Heart left ventricle (tissue), 16 donors: ENCODE measurements at regions not wholly inside any gene's neighbourhood (a gene's known extent, or its start where the extent isn't known, plus 50 kb on each side); places are given as distances from the start of the nearest gene placed in this dataset.

ENCODE experiments used
- ATAC-seq, 4 donors: fragments of 200-7000 bp; cut with Tn5 transposase; one replicate each; pipeline ENCODE4 v1.9.1; 2020 to 2022; ENCODE audit warnings: moderate library complexity in 4 of 4, mild to moderate bottlenecking in 3 of 4, moderate number of reproducible peaks in 1 of 4
- DNase-seq, 5 donors: peaks; one replicate each; pipeline ENCODE4 v3.0.0-alpha.2; 2020
- H3K27ac ChIP-seq, 12 donors: fragments of 200-600 bp; sonication (generic) in 4 of 12; one replicate each; pipeline versions ENCODE4 v1.5.0 to v1.8.0; 2016 to 2022; ENCODE audit warnings: mild to moderate bottlenecking in 2 of 12
- H3K27me3 ChIP-seq, 9 donors: fragments of 200-600 bp; sonication (generic) in 2 of 9; one replicate each; pipeline versions ENCODE4 v1.5.1 to v1.8.0; 2016 to 2022; ENCODE audit warnings: mild to moderate bottlenecking in 3 of 9
- H3K36me3 ChIP-seq, 9 donors: fragments of 200-600 bp; sonication (generic) in 2 of 9; one replicate each; pipeline versions ENCODE4 v1.5.0 to v1.8.0; 2018 to 2022; ENCODE audit warnings: mild to moderate bottlenecking in 2 of 9
- H3K4me1 ChIP-seq, 12 donors: fragments of 200-600 bp; sonication (generic) in 4 of 12; one replicate each; pipeline versions ENCODE4 v1.5.0 to v1.8.0; 2016 to 2022; ENCODE audit warnings: mild to moderate bottlenecking in 3 of 12
- H3K4me3 ChIP-seq, 12 donors: fragments of 200-600 bp; sonication (generic) in 4 of 12; one replicate each; pipeline versions ENCODE4 v1.5.0 to v1.8.0; 2017 to 2022; ENCODE audit warnings: mild to moderate bottlenecking in 9 of 12, moderate library complexity in 4 of 12
- H3K9me3 ChIP-seq, 12 donors: fragments of 200-600 bp; sonication (generic) in 4 of 12; one replicate each; pipeline versions ENCODE4 v1.5.0 to v1.8.0; 2016 to 2022; ENCODE audit warnings: mild to moderate bottlenecking in 1 of 12
- CTCF ChIP-seq, 12 donors: fragments of 200-600 bp; sonication (generic) in 4 of 12; IDR thresholded peaks; one replicate each; pipeline versions ENCODE4 v1.5.0 to v1.8.0; 2018 to 2022; ENCODE audit warnings: antibody characterized with exemption in 12 of 12, mild to moderate bottlenecking in 5 of 12
- POLR2A ChIP-seq, 2 donors: fragments of 450-650 bp; IDR thresholded peaks; one replicate each; pipeline ENCODE4 v1.6.1; 2017; ENCODE audit warnings: antibody characterized with exemption in 2 of 2, mild to moderate bottlenecking in 2 of 2, moderate library complexity in 2 of 2
- WGBS, 4 donors: extraction: QIAGEN DNeasy Blood & Tissue Kit in 2 of 4; methylation state at CpG; one replicate each; pipeline versions ENCODE4 v1.1.5 to v1.1.7; 2013 to 2018; 5-methylcytosine and 5-hydroxymethylcytosine counted together
- intact Hi-C, 10 donors: fragments of 100-400 bp; cut with DNase I; formaldehyde crosslinking; loops; one replicate each; pipeline versions ENCODE4 v1.11.1 to v1.14.2; 2022
- donor health status: ischemic (EF 13 %, LVEDD 7.1; RV severe dilation, severe dysfunction).
- donor health status: healthy with polysubstance abuse.
- donor health status: DM: no; HTN: yes; CAD: no.
- donor health status: DM: no; HTN: no; CAD: no.
- donor health status: ischemic (EF 25% LVEDD 6.9; RV normal size, moderate dysfunction).
- donor health status: ischemic (EF 25% LVEDD 5.7; RV mildly dilated, moderate dysfunction).
- donor health status: healthy.
- donor health status: DM: yes; HTN: yes; CAD: no.
- donor health status: ischemic (EF 35%, LVEDD 5.7; RV mildly dilated, moderate dysfunction).
- donor health status: nonischemic (EF 11% LVEDD 7.7; RV severe dilation, severe dysfunction).
- donor health status: DM: yes; HTN: yes; CAD: no.
- donor health status: PGD.
- donor health status: ischemic (EF 29% LVEDD 5.4; RV normal size, mild dysfunction).
- donor health status: nonischemic (EF 23%, LVEDD 6.1; RV moderate dilation, normal function).

GRCh38 chr2:129580001-129580400, 399.5 kb upstream of the RAB6C start:
- WGBS, 4 donors = 85 to 95% (median 93%) methylated on average over 1 of the region's 1 CpG
- TF ChIP-seq CTCF (IDR thresholded peaks at IDR 0.05) (no peak), POLR2A (IDR thresholded peaks at IDR 0.05) (no peak)
- Histone ChIP-seq H3K27ac (no peak overlapping the region), H3K4me1 (no peaks in the 10 kb centered on the region), H3K4me3 (no peak overlapping the region), H3K9me3 (peaks cover 0 to 12% (median 0%) of the 10 kb centered on the region in 12 donors), H3K27me3 (peaks cover 0 to 3% (median 0%) of the 10 kb centered on the region in 9 donors), H3K36me3 (no peaks in the 10 kb centered on the region)
- no peak for ATAC-seq
- intact Hi-C loops = no loop called here
- DNase-seq = no peak

- TF ChIP-seq CTCF (IDR thresholded peaks at IDR 0.05) (no peak), POLR2A (IDR thresholded peaks at IDR 0.05) (no peak)
- no peak overlapping the region for H3K27ac ChIP-seq
- intact Hi-C loops = no loop called here
These were observed 393.7 kb upstream of the RAB6C start for GRCh38 chr2:129585760-129586159.

GRCh38 chr2:129587426-129588064, 391.9 kb upstream of the RAB6C start:
- H3K9me3 ChIP-seq = no peaks in the 10 kb centered on the region
- ATAC-seq (no peak), DNase-seq (no peak)
- no peak for TF ChIP-seq POLR2A (IDR thresholded peaks at IDR 0.05)
- TF ChIP-seq CTCF (IDR thresholded peaks at IDR 0.05) = peak in 1 of 12 donors; percentile 4
- peaks cover 0 to 14% (median 0%) of the 10 kb centered on the region in 9 donors for H3K27me3 ChIP-seq
- no peak overlapping the region for H3K27ac ChIP-seq
- no peaks in the 10 kb centered on the region for H3K4me1 ChIP-seq
- no peaks in the 10 kb centered on the region for H3K36me3 ChIP-seq
- WGBS, 4 donors = 52 to 79% (median 64%) methylated on average over 45 to 51 of the region's 51 CpGs
- intact Hi-C loops = no loop called here
- H3K4me3 ChIP-seq = no peak overlapping the region

More at GRCh38 chr2:129585760-129586159, 393.7 kb upstream of the RAB6C start:
- no peak for DNase-seq
- no peaks in the 10 kb centered on the region for H3K36me3 ChIP-seq
- ATAC-seq = no peak
- no peak overlapping the region for H3K4me3 ChIP-seq
- H3K27me3 ChIP-seq = peaks cover 0 to 14% (median 0%) of the 10 kb centered on the region in 9 donors
- H3K4me1 ChIP-seq = no peaks in the 10 kb centered on the region
- H3K9me3 ChIP-seq = peaks cover 0 to 12% (median 0%) of the 10 kb centered on the region in 12 donors

GRCh38 chr2:129604560-129604959, 374.9 kb upstream of the RAB6C start:
- H3K36me3 ChIP-seq = no peaks in the 10 kb centered on the region
- H3K4me1 ChIP-seq = peaks cover 0 to 14% (median 2%) of the 10 kb centered on the region in 12 donors
- no peak overlapping the region for H3K4me3 ChIP-seq
- H3K27ac ChIP-seq = no peak overlapping the region
- peaks cover 0 to 9% (median 0%) of the 10 kb centered on the region in 12 donors for H3K9me3 ChIP-seq
- ATAC-seq (peak in 2 of 4 donors; percentile 44 to 55), DNase-seq (no peak)
- no peak for TF ChIP-seq CTCF (IDR thresholded peaks at IDR 0.05)
- no peak for TF ChIP-seq POLR2A (IDR thresholded peaks at IDR 0.05)
- intact Hi-C loops = no loop called here
- H3K27me3 ChIP-seq = peaks cover 0 to 6% (median 0%) of the 10 kb centered on the region in 9 donors
- 33 to 47% (median 37%) methylated on average over 5 of the region's 5 CpGs for WGBS, 4 donors
